MCF 10A (cell line): ENCODE measurements at regions not wholly inside any gene's neighbourhood (a gene's known extent, or its start where the extent isn't known, plus 50 kb on each side); places are given as distances from the start of the nearest gene placed in this dataset.

Experiments
- BruUV-seq: library from RNA; stranded (reverse); fragments of 400-500 nt; replicated peaks from 2 replicates; lab custom pipeline; 2021; lab: Mats Ljungman, UMichigan
- CTCF ChIA-PET: fragments of 300-600 bp; sonication (Branson Sonifier 250); formaldehyde crosslinking; extraction: SDS; loops from one replicate; lab custom pipeline; 2021; ENCODE audit warnings: antibody characterized with exemption, inconsistent platforms; lab: Yijun Ruan, JAX
- POLR2A ChIA-PET: fragments of 300-600, 350-650 bp; sonication (Branson Sonifier 250); formaldehyde crosslinking; extraction: SDS; loops from one replicate; lab custom pipeline; 2020; ENCODE audit warnings: antibody characterized with exemption, inconsistent platforms; lab: Yijun Ruan, JAX
- DNase-seq: peaks from one replicate; pipeline ENCODE4 v3.0.0-alpha.2; 2018; ENCODE audit not compliant: unreplicated experiment
- H3K27ac Mint-ChIP-seq: one replicate; pipeline ENCODE4 v1.8.0; 2022; ENCODE audit warnings: mild to moderate bottlenecking, low read depth, mixed read lengths; ENCODE audit not compliant: unreplicated experiment
- H3K27me3 Mint-ChIP-seq: one replicate; pipeline ENCODE4 v1.8.0; 2022; ENCODE audit warnings: mixed read lengths; ENCODE audit not compliant: insufficient read depth, unreplicated experiment
- H3K36me3 Mint-ChIP-seq: one replicate; pipeline ENCODE4 v1.8.0; 2022; ENCODE audit warnings: mild to moderate bottlenecking, moderate library complexity, mixed read lengths; ENCODE audit not compliant: insufficient read depth, unreplicated experiment
- H3K4me1 Mint-ChIP-seq: one replicate; pipeline ENCODE4 v1.8.0; 2022; ENCODE audit warnings: mixed read lengths; ENCODE audit not compliant: insufficient read depth, unreplicated experiment
- H3K4me3 Mint-ChIP-seq: one replicate; pipeline ENCODE4 v1.8.0; 2022; ENCODE audit warnings: mild to moderate bottlenecking, moderate library complexity, mixed read lengths; ENCODE audit not compliant: unreplicated experiment
- H3K9me3 Mint-ChIP-seq: one replicate; pipeline ENCODE4 v1.8.0; 2022; ENCODE audit warnings: mixed read lengths; ENCODE audit not compliant: unreplicated experiment
- intact Hi-C: fragments of 100-400 bp; cut with micrococcal nuclease; formaldehyde crosslinking; loops from 2 replicates; pipeline ENCODE4 v1.14.1; 2022
- TF ChIP-seq, protein P1 (sequence below): fragments of 200-600 bp; IDR thresholded peaks from one replicate; pipeline ENCODE4 v1.8.0; 2022; ENCODE audit warnings: antibody characterized with exemption, mild to moderate bottlenecking; ENCODE audit not compliant: unreplicated experiment

DNA sequence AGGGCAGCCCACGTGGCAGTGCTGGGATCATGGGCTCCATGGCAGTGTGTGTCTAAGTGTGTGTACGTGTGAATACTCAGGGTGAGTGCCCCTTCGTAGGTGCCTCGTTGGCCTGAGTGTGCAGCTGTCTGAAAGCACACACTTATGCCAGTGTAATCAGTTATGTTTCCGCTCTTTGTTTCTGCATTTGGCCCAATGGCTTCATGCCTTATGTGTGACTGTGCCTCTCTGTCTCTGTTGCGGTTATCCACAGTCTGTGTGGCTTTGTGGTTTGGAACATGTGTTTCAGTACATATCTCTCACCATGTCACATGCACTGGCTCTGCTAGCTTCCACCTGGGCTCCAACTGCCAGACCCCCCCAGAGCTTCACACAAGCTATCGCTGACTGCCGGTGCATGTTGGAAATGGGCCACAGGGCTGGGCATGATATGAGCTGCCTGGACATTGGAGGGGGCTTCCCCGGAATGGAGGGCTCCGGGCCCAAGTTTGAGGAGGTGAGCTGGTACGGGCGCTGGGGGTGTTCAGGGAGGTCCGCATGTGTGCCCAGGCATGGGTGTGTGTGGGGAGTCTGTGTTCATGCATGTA is 70.3 kb upstream of the TINAGL1 start:
- H3K9me3 Mint-ChIP-seq: no peaks in the 10 kb centered on the region
- no peak for DNase-seq
- ChIA-PET CTCF (no interaction called here), POLR2A (interaction anchor here (1.3 kb wide), 1 partner anchor 12 kb away, joined by 4 read pairs; no protein-coding TSS in a partner anchor)
- H3K27me3 Mint-ChIP-seq: peaks cover 9% of the 10 kb centered on the region
- BruUV-seq: no TSS peak
- intact Hi-C loops: no loop called here
- H3K27ac Mint-ChIP-seq: no peak overlapping the region
- peaks cover 9% of the 10 kb centered on the region for H3K4me1 Mint-ChIP-seq
- TF ChIP-seq, protein P1, sequence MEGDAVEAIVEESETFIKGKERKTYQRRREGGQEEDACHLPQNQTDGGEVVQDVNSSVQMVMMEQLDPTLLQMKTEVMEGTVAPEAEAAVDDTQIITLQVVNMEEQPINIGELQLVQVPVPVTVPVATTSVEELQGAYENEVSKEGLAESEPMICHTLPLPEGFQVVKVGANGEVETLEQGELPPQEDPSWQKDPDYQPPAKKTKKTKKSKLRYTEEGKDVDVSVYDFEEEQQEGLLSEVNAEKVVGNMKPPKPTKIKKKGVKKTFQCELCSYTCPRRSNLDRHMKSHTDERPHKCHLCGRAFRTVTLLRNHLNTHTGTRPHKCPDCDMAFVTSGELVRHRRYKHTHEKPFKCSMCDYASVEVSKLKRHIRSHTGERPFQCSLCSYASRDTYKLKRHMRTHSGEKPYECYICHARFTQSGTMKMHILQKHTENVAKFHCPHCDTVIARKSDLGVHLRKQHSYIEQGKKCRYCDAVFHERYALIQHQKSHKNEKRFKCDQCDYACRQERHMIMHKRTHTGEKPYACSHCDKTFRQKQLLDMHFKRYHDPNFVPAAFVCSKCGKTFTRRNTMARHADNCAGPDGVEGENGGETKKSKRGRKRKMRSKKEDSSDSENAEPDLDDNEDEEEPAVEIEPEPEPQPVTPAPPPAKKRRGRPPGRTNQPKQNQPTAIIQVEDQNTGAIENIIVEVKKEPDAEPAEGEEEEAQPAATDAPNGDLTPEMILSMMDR: no peak
- no peaks in the 10 kb centered on the region for H3K36me3 Mint-ChIP-seq
- H3K4me3 Mint-ChIP-seq: no peak overlapping the region

DNA sequence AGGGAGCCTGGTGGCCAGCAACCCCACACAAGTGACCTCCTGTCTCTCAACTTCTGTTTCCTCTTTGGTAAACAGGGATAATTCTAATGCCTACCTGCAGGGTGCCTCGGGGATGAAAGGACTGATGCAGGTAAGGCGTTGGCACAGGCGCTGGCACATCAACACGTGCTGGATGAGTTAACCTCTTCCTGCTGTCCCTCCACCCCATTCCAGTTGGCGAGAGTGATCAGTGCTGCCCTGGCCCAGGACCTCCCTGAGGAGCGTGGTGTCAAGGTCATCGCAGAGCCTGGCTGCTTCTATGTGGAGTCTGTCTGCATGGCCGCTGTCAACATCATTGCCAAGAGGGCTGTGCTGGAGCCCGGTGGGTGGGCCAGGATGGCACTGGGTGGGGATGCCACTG is 69.1 kb upstream of the TINAGL1 start:
- no peak overlapping the region for H3K4me3 Mint-ChIP-seq
- intact Hi-C loops: no loop called here
- no TSS peak for BruUV-seq
- ChIA-PET POLR2A (interaction anchor here (1.3 kb wide), 1 partner anchor 14 kb away, joined by 4 read pairs; no protein-coding TSS in a partner anchor), CTCF (no interaction called here)
- H3K4me1 Mint-ChIP-seq: peaks cover 14% of the 10 kb centered on the region
- H3K36me3 Mint-ChIP-seq: no peaks in the 10 kb centered on the region
- no peak for DNase-seq
- H3K27ac Mint-ChIP-seq: no peak overlapping the region
- peaks cover 9% of the 10 kb centered on the region for H3K27me3 Mint-ChIP-seq
- TF ChIP-seq, protein P1: no peak
- H3K9me3 Mint-ChIP-seq: no peaks in the 10 kb centered on the region

DNA sequence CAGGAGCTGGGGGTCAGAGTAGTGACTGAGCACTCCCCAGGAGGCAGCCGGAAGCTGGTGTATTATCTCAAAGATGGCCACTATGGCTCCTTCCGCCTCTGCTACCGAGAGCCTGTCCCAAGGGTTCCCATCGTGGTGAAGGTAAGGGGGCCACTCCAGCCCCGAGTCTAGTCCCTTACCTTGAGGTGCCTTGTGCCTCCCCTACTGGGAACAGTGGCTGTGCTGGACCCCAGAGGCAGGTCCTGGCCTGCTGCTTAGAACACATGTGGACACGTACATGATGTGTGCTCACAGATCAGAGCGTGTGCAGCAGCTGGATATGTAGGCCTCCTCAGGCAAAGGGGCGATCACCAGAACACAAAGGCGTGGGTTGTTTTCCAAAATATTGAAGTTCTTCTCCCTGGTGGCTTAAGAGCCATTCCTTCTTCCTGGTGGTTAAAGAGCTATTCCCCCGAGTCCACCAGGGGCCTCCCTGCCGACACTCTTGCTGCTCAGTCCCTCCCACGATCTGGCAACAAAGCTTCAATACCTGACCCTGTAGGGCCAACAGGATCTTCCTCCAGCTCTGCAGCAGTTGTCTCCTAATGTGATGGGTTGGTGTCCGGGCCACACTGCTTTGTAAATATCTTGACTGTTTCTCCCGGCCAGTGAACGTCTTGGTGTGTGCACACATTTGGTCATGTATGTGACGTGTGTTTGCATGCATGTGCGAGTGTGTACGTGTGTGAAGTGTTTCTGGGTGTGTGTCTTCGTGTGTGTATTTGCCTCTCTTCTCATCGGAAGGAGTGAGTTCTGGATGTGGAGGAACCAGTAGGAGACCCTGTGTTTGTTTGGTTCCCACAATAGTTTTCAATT is 68.4 kb upstream of the TINAGL1 start:
- peaks cover 14% of the 10 kb centered on the region for H3K4me1 Mint-ChIP-seq
- no peak overlapping the region for H3K4me3 Mint-ChIP-seq
- no peak for DNase-seq
- TF ChIP-seq, protein P1: no peak
- BruUV-seq: no TSS peak
- no peaks in the 10 kb centered on the region for H3K9me3 Mint-ChIP-seq
- no peak overlapping the region for H3K27ac Mint-ChIP-seq
- ChIA-PET POLR2A (no interaction called here), CTCF (interaction anchor here (0.6 kb wide), 1 partner anchor 83 kb away, joined by 3 read pairs; no protein-coding TSS in a partner anchor)
- intact Hi-C loops: no loop called here
- H3K36me3 Mint-ChIP-seq: no peaks in the 10 kb centered on the region
- H3K27me3 Mint-ChIP-seq: peaks cover 8% of the 10 kb centered on the region
